B cell (primary cell): ENCODE measurements at regions not wholly inside any gene's neighbourhood (a gene's known extent, or its start where the extent isn't known, plus 50 kb on each side); places are given as distances from the start of the nearest gene placed in this dataset.

Source experiments
- ATAC-seq: fragments of 200-7000 bp; cut with Tn5 transposase; one replicate; pipeline ENCODE4 v1.10.0; 2021; ENCODE audit warnings: low read depth, mild to moderate bottlenecking, moderate number of reproducible peaks, moderate library complexity
- CTCF ChIA-PET: fragments of 350-600 bp; sonication (Branson Sonifier 250); formaldehyde crosslinking; loops from one replicate; lab custom pipeline; 2021; ENCODE audit warnings: antibody characterized with exemption, inconsistent platforms; lab: Charles Lee
- POLR2A ChIA-PET: fragments of 350-600 bp; sonication (Branson Sonifier 250); formaldehyde crosslinking; loops from one replicate; lab custom pipeline; 2021; ENCODE audit warnings: antibody characterized with exemption; lab: Charles Lee
- DNase-seq: peaks from one replicate; pipeline ENCODE4 v3.0.0; 2013
- H2AFZ ChIP-seq: 2 replicates; pipeline ENCODE4 v1.6.1; 2012; ENCODE audit warnings: mild to moderate bottlenecking, low read depth, low read length; ENCODE audit not compliant: insufficient read depth, poor library complexity, severe bottlenecking
- H3K27ac ChIP-seq, 2 donors: 1 replicate in 1 of 2; 2 replicates in 1 of 2; pipeline ENCODE4 v1.5.1; 2012 to 2013; ENCODE audit warnings: low read length in 2 of 2, mild to moderate bottlenecking in 2 of 2, moderate library complexity in 1 of 2
- H3K27me3 ChIP-seq, 4 experiments: fragments of 200-600 bp in 1 of 4; sonication (generic) in 1 of 4; replicated peaks in 1 of 4; 1 replicate in 2 of 4; 2 replicates in 2 of 4; pipeline versions ENCODE4 v1.6.1 to v1.7.0; 2013 to 2016; ENCODE audit warnings: low read length in 3 of 4, mild to moderate bottlenecking in 2 of 4, mixed read lengths in 1 of 4, moderate library complexity in 1 of 4; ENCODE audit not compliant: insufficient read depth in 4 of 4, control insufficient read depth in 3 of 4; ENCODE audit errors: control extremely low read depth in 1 of 4
- H3K36me3 ChIP-seq, 2 experiments: replicated peaks in 1 of 2; 1 replicate in 1 of 2; 2 replicates in 1 of 2; pipeline versions ENCODE4 v1.6.1 to v1.7.1; 2013; ENCODE audit warnings: low read length in 1 of 2; ENCODE audit not compliant: insufficient read depth in 2 of 2, control insufficient read depth in 1 of 2; ENCODE audit errors: control extremely low read depth in 1 of 2, extremely low read depth in 1 of 2
- H3K4me1 ChIP-seq, 2 donors: fragments of 200-600 bp in 1 of 2; sonication (generic) in 1 of 2; 1 replicate in 1 of 2; 2 replicates in 1 of 2; pipeline versions ENCODE4 v1.5.1 to v1.6.1; 2013 to 2017; ENCODE audit warnings: low read length in 2 of 2; ENCODE audit not compliant: control insufficient read depth in 2 of 2, insufficient read depth in 2 of 2
- H3K4me2 ChIP-seq: replicated peaks from 2 replicates; pipeline ENCODE3; 2012; ENCODE audit warnings: mild to moderate bottlenecking, low read depth, low read length; ENCODE audit not compliant: poor library complexity, severe bottlenecking
- H3K4me3 ChIP-seq, 5 experiments: fragments of 200-600 bp in 1 of 5; sonication (generic) in 1 of 5; 1 replicate in 3 of 5; 2 replicates in 2 of 5; pipeline versions ENCODE4 v1.5.1 to v1.7.0; 2011 to 2016; ENCODE audit warnings: low read length in 4 of 5, mild to moderate bottlenecking in 4 of 5, low read depth in 2 of 5, control low read depth in 1 of 5, moderate library complexity in 1 of 5; ENCODE audit not compliant: insufficient read depth in 1 of 5; ENCODE audit errors: control extremely low read depth in 1 of 5, extremely low read depth in 1 of 5
- H3K79me2 ChIP-seq: fragments of 200-600 bp; sonication (generic); one replicate; pipeline ENCODE4 v1.6.0; 2016; ENCODE audit warnings: low read length; ENCODE audit not compliant: control insufficient read depth, insufficient read depth
- H3K9ac ChIP-seq: fragments of 200-600 bp; sonication (generic); 2 replicates; pipeline ENCODE4 v1.6.1; 2017; ENCODE audit warnings: mild to moderate bottlenecking, low read length, moderate library complexity
- H3K9me3 ChIP-seq, 3 donors: one replicate each; pipeline versions ENCODE4 v1.6.1 to v1.7.1; 2013; ENCODE audit warnings: low read length in 2 of 3; ENCODE audit not compliant: control insufficient read depth in 2 of 3, insufficient read depth in 1 of 3; ENCODE audit errors: control extremely low read depth in 1 of 3
- H4K20me1 ChIP-seq: 2 replicates; pipeline ENCODE4 v1.6.0; 2012; ENCODE audit warnings: mild to moderate bottlenecking, low read length; ENCODE audit not compliant: insufficient read depth, control insufficient read depth, poor library complexity, severe bottlenecking
- H3K27ac Mint-ChIP-seq: one replicate; pipeline ENCODE4 v1.8.0; 2021; ENCODE audit warnings: mixed read lengths
- H3K27me3 Mint-ChIP-seq: one replicate; pipeline ENCODE4 v1.8.0; 2021; ENCODE audit warnings: mixed read lengths
- H3K4me1 Mint-ChIP-seq: one replicate; pipeline ENCODE4 v1.8.0; 2021; ENCODE audit warnings: mixed read lengths
- H3K4me3 Mint-ChIP-seq: one replicate; pipeline ENCODE4 v1.8.0; 2021; ENCODE audit warnings: mixed read lengths
- H3K9me3 Mint-ChIP-seq: one replicate; pipeline ENCODE4 v1.8.0; 2022; ENCODE audit warnings: mixed read lengths; ENCODE audit not compliant: insufficient read depth
- EZH2 ChIP-seq: IDR thresholded peaks from 2 replicates; pipeline ENCODE4 v1.6.1; 2012; ENCODE audit warnings: borderline replicate concordance, low read depth, mild to moderate bottlenecking, moderate library complexity, low read length; ENCODE audit not compliant: insufficient read depth, poor library complexity, severe bottlenecking
- WGBS: methylation state at CpG from one replicate; pipeline ENCODE4 v1.1.5; 2013; ENCODE audit warnings: missing lambda C conversion rate; ENCODE audit not compliant: insufficient coverage; 5-methylcytosine and 5-hydroxymethylcytosine counted together
- intact Hi-C: fragments of 100-400 bp; cut with micrococcal nuclease; formaldehyde crosslinking; loops from one replicate; pipeline ENCODE4 v1.10.0; 2022
- TF ChIP-seq, protein P1 (sequence below): fragments of 200-600 bp; IDR thresholded peaks from one replicate; pipeline ENCODE4 v1.8.0; 2022; ENCODE audit warnings: antibody characterized with exemption, mild to moderate bottlenecking

DNA sequence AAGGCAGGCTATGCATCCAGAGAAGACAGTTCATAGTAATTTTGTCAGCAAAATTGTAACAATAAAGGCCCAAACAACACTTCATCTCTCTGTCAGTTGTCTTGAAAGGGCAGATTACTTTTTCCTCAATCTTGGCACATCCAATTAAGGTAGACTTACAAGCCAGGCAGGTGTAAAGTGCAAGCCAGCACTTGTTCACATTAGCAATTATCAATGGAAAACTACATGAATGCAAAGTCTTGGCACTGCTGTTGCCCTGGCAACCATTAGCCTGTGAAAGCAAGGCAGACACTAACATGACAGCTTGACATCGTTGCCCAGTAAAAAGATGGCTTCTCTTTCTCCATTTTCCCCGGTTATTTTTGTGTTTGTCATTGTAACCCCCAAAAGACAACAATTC is 677.2 kb upstream of the TENM4 start:
- no peak overlapping the region for H3K4me3 ChIP-seq
- H3K36me3 ChIP-seq = no peaks in the 10 kb centered on the region
- no peaks in the 10 kb centered on the region for H3K79me2 ChIP-seq
- no peak overlapping the region for H3K27ac Mint-ChIP-seq
- H3K27me3 Mint-ChIP-seq = no peaks in the 10 kb centered on the region
- H3K4me1 ChIP-seq = no peaks in the 10 kb centered on the region
- no peak overlapping the region for H3K9ac ChIP-seq
- peaks cover 3% of the 10 kb centered on the region for H3K9me3 Mint-ChIP-seq
- H3K27ac ChIP-seq = no peak overlapping the region
- no peaks in the 10 kb centered on the region for H3K27me3 ChIP-seq
- POLR2A ChIA-PET = no interaction called here
- WGBS = no CpG with 5 or more reads among the region's 2 CpGs
- DNase-seq (no peak), ATAC-seq (no peak)
- H4K20me1 ChIP-seq = no peaks in the 10 kb centered on the region
- intact Hi-C loops = no loop called here
- H3K4me2 ChIP-seq = no peak overlapping the region
- TF ChIP-seq, protein P1, sequence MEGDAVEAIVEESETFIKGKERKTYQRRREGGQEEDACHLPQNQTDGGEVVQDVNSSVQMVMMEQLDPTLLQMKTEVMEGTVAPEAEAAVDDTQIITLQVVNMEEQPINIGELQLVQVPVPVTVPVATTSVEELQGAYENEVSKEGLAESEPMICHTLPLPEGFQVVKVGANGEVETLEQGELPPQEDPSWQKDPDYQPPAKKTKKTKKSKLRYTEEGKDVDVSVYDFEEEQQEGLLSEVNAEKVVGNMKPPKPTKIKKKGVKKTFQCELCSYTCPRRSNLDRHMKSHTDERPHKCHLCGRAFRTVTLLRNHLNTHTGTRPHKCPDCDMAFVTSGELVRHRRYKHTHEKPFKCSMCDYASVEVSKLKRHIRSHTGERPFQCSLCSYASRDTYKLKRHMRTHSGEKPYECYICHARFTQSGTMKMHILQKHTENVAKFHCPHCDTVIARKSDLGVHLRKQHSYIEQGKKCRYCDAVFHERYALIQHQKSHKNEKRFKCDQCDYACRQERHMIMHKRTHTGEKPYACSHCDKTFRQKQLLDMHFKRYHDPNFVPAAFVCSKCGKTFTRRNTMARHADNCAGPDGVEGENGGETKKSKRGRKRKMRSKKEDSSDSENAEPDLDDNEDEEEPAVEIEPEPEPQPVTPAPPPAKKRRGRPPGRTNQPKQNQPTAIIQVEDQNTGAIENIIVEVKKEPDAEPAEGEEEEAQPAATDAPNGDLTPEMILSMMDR = no peak
- TF ChIP-seq EZH2 = no peak
- CTCF ChIA-PET = no interaction called here
- no peaks in the 10 kb centered on the region for H3K9me3 ChIP-seq
- no peak overlapping the region for H3K4me3 Mint-ChIP-seq
- no peaks in the 10 kb centered on the region for H3K4me1 Mint-ChIP-seq
- no peak overlapping the region for H2AFZ ChIP-seq

GRCh38 chr11:80116796-80117195 is 676.0 kb upstream of the TENM4 start:
- intact Hi-C loops = no loop called here
- no peak overlapping the region for H3K4me3 ChIP-seq

More at GRCh38 chr11:80116796-80117195, 676.0 kb upstream of the TENM4 start:
- Mint-ChIP-seq H3K9me3 (peaks cover 3% of the 10 kb centered on the region), H3K27me3 (no peaks in the 10 kb centered on the region), H3K4me3 (no peak overlapping the region), H3K4me1 (no peaks in the 10 kb centered on the region), H3K27ac (no peak overlapping the region)
- ChIA-PET CTCF (no interaction called here), POLR2A (no interaction called here)
- H3K79me2 ChIP-seq = no peaks in the 10 kb centered on the region
- H3K9me3 ChIP-seq = no peaks in the 10 kb centered on the region
- no peaks in the 10 kb centered on the region for H3K4me1 ChIP-seq
- H2AFZ ChIP-seq = no peak overlapping the region
- no peaks in the 10 kb centered on the region for H4K20me1 ChIP-seq
- H3K36me3 ChIP-seq = no peaks in the 10 kb centered on the region
- WGBS = 68% methylated on average over 2 of the region's 3 CpGs
- H3K9ac ChIP-seq = no peak overlapping the region
- no peak overlapping the region for H3K4me2 ChIP-seq
- H3K27me3 ChIP-seq = no peaks in the 10 kb centered on the region
- DNase-seq (no peak), ATAC-seq (no peak)
- H3K27ac ChIP-seq = no peak overlapping the region
- TF ChIP-seq EZH2 = no peak
